ENCODE measurements at regions not wholly inside any gene's neighbourhood (a gene's known extent, or its start where the extent isn't known, plus 50 kb on each side); places are given as distances from the start of the nearest gene placed in this dataset.

DNA sequence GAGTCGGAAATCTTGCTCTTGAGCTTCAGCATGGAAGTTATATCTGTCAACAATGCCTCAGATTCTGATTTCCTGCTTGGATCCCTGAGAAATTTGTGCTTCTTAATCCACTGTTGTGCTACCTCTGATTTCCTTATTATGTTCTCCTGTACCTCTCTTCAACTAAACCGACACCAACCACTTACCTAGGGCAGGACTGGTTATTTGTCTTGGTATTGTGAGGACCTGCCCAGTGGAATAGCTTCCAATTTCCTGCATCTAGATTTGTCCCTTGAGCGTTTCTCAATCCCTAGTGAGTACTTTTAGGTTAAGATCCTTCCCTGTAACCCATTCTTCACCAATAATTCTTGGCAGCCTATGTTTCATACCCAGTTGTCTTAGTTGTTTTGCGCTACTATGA is 720.5 kb upstream of the ZNF385D start:
- H3K27ac ChIP-seq = no peak overlapping the region
- TF ChIP-seq POLR2AphosphoS5 (IDR thresholded peaks at IDR 0.05) = no peak
- TF ChIP-seq, protein P1, sequence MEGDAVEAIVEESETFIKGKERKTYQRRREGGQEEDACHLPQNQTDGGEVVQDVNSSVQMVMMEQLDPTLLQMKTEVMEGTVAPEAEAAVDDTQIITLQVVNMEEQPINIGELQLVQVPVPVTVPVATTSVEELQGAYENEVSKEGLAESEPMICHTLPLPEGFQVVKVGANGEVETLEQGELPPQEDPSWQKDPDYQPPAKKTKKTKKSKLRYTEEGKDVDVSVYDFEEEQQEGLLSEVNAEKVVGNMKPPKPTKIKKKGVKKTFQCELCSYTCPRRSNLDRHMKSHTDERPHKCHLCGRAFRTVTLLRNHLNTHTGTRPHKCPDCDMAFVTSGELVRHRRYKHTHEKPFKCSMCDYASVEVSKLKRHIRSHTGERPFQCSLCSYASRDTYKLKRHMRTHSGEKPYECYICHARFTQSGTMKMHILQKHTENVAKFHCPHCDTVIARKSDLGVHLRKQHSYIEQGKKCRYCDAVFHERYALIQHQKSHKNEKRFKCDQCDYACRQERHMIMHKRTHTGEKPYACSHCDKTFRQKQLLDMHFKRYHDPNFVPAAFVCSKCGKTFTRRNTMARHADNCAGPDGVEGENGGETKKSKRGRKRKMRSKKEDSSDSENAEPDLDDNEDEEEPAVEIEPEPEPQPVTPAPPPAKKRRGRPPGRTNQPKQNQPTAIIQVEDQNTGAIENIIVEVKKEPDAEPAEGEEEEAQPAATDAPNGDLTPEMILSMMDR (IDR thresholded peaks at IDR 0.05) = no peak
- no peak for TF ChIP-seq POLR2A (IDR thresholded peaks at IDR 0.05)
- no peak for TF ChIP-seq EP300 (IDR thresholded peaks at IDR 0.05)
- H3K27me3 ChIP-seq = no peaks in the 10 kb centered on the region
- no peaks in the 10 kb centered on the region for H3K36me3 ChIP-seq
- H3K9me3 ChIP-seq = no peaks in the 10 kb centered on the region
- WGBS, 5 donors = 67 to 81% (median 75%) methylated on average over 4 of the region's 4 CpGs
- H3K4me1 ChIP-seq = no peaks in the 10 kb centered on the region
- no peak for DNase-seq
- intact Hi-C loops (cut with DNase I; ENCODE audit: low total_unique reads) = no loop called here
- no peak overlapping the region for H3K4me3 ChIP-seq

DNA sequence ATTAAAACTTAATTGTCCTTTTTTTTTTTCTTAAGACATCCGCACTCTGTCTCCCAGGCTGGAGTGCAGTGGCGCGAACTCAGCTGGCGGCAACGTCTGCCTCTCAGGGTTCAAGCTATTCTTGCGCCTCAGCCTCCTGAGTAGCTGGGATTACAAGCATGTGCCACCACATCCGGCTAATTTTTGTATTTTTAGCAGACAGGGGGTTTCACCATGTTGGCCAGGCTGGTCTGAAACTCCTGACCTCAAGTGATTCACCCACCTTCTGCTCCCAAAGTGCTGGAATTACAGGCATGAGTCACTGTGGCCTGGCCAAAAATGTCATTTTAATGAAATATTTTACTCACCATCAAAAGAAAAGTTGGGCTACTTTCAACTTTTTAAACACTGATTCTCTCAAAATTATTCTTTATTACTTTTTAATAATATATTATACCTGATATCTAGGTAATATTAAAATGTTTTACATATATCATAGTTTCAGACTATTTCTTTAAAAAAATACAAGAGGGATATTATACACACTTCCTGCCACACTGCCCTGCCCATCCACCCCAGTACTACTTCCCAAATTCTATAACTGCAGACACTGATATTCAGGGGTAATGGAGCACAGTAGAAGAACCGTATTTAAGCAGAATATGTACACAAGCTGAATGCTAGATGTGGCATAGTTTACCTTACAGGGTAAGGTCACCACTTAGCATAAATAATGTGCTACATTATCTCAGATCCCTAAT is 723.9 kb upstream of the ZNF385D start:
- Histone ChIP-seq H3K36me3 (no peaks in the 10 kb centered on the region), H3K9me3 (no peaks in the 10 kb centered on the region), H3K4me3 (no peak overlapping the region), H3K4me1 (no peaks in the 10 kb centered on the region), H3K27ac (no peak overlapping the region), H3K27me3 (no peaks in the 10 kb centered on the region)
- WGBS, 5 donors = 78 to 85% (median 80%) methylated on average over 8 of the region's 8 CpGs
- no peak for DNase-seq
- TF ChIP-seq EP300 (IDR thresholded peaks at IDR 0.05) (no peak), POLR2A (IDR thresholded peaks at IDR 0.05) (no peak), POLR2AphosphoS5 (IDR thresholded peaks at IDR 0.05) (no peak)
- TF ChIP-seq, protein P1 (IDR thresholded peaks at IDR 0.05) = no peak
- intact Hi-C loops (cut with DNase I; ENCODE audit: low total_unique reads) = no loop called here

DNA sequence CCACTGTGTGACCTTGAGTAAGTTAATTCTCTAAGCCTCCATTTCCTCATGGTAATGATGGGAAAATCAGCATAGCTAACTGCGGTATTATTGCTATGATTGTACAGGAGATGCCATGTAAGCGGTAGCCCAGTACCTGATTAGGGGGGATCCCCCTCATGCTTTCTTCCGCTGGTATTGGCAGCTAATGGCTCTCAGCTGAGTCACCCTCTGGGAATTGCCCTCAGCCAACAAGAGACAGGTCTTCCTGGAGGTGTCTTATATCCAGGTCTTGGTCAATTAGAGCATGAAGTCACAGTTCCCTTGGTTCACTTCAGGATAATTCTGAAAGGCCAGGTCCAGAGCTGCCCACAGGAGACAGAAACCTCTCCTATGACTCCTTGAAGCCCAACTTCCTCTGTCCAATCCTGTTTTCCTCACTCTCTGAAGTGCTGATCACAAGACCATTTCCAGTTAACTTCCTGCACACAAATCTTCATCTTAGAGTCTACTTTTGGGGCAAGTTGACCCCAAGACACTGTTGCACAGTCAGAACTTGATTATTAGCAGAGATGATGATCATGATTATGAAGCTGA is 724.7 kb upstream of the ZNF385D start:
- Histone ChIP-seq H3K4me3 (no peak overlapping the region), H3K9me3 (no peaks in the 10 kb centered on the region), H3K4me1 (no peaks in the 10 kb centered on the region), H3K27ac (no peak overlapping the region), H3K36me3 (no peaks in the 10 kb centered on the region), H3K27me3 (no peaks in the 10 kb centered on the region)
- no peak for DNase-seq
- WGBS, 5 donors = 87 to 95% (median 90%) methylated on average over 2 to 3 of the region's 3 CpGs
- TF ChIP-seq POLR2A (IDR thresholded peaks at IDR 0.05) = no peak
- TF ChIP-seq EP300 (IDR thresholded peaks at IDR 0.05) = no peak
- TF ChIP-seq, protein P1 (IDR thresholded peaks at IDR 0.05) = no peak
- TF ChIP-seq POLR2AphosphoS5 (IDR thresholded peaks at IDR 0.05) = no peak
- intact Hi-C loops (cut with DNase I; ENCODE audit: low total_unique reads) = no loop called here

DNA sequence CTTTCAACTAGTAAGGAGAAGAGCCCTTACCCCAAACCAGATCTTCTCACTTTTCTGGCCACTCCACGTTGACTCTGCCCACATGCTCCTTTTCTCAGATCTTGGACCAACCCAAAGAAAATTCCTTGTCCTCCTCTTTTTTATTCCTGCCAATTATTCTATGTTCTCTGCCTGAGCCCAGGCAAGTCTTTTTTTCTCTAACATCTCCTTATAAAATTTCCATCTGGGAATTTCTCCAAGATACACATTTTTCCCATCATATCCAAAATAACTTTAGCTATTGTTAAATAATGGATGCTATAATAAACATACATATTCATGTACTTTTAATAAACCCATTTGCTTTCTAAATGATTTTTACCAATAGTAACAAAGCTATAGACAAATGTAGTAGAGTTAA is 726.0 kb upstream of the ZNF385D start:
- peak in 1 of 2 donors; percentile 9 for DNase-seq
- H3K4me3 ChIP-seq = no peak overlapping the region
- no peaks in the 10 kb centered on the region for H3K4me1 ChIP-seq
- no peaks in the 10 kb centered on the region for H3K36me3 ChIP-seq
- whole genome bisulfite sequencing, 5 donors = 43 to 71% (median 65%) methylated on average over 1 of the region's 1 CpG
- intact Hi-C loops (cut with DNase I; ENCODE audit: low total_unique reads) = no loop called here
- no peaks in the 10 kb centered on the region for H3K9me3 ChIP-seq
- no peak overlapping the region for H3K27ac ChIP-seq
- no peaks in the 10 kb centered on the region for H3K27me3 ChIP-seq
- no peak for TF ChIP-seq POLR2AphosphoS5 (IDR thresholded peaks at IDR 0.05)
- TF ChIP-seq EP300 (IDR thresholded peaks at IDR 0.05) = no peak
- no peak for TF ChIP-seq POLR2A (IDR thresholded peaks at IDR 0.05)
- TF ChIP-seq, protein P1 (IDR thresholded peaks at IDR 0.05) = no peak

Measured in stomach (tissue), 8 donors.